HepG2 (cell line): ENCODE measurements at regions not wholly inside any gene's neighbourhood (a gene's known extent, or its start where the extent isn't known, plus 50 kb on each side); places are given as distances from the start of the nearest gene placed in this dataset.

Experiments used
- MIER2 ChIP-seq: IDR thresholded peaks from 2 replicates; pipeline ENCODE4 v1.6.1; 2016; ENCODE audit warnings: missing biosample characterization, missing genetic modification reagents
- NCOA1 ChIP-seq: sonication (generic); formaldehyde crosslinking; IDR thresholded peaks from 2 replicates; pipeline ENCODE4 v1.9.0; 2021; ENCODE audit warnings: missing genetic modification reagents
- ZBTB2 ChIP-seq: sonication (generic); formaldehyde crosslinking; IDR thresholded peaks from 2 replicates; pipeline ENCODE4 v1.8.0; 2022; ENCODE audit warnings: low read depth, missing genetic modification reagents
- ZNF503 ChIP-seq: sonication (generic); formaldehyde crosslinking; IDR thresholded peaks from 2 replicates; pipeline ENCODE4 v1.4.0; 2020; ENCODE audit warnings: missing genetic modification reagents

GRCh38 chr18:24947521-24948305, 404.3 kb downstream of the ZNF521 start:
- no peak for TF ChIP-seq ZBTB2 (CRISPR knock-in tag)
- no peak for TF ChIP-seq ZNF503
- no peak for TF ChIP-seq NCOA1
- no peak for TF ChIP-seq MIER2 (CRISPR knock-in tag)
